ENCODE measurements at regions not wholly inside any gene's neighbourhood (a gene's known extent, or its start where the extent isn't known, plus 50 kb on each side); places are given as distances from the start of the nearest gene placed in this dataset.

DNA sequence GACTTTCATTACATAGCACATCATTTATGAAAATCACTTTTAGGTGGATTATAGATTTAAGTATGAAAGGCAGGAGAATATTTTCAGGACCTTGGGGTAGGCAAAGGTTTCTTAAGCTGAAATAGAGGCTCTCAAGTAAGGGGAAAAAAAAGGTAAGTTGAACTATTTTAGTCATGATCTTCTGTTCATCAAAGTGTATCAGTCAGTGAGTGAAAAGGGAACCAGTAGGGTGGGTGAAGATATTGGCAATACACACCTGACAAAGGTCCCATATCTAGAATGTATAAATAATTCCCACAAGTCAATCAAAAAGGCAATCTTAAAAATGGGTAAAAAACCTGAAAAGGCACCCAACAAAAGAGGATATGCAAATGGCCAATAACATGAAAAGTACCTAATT, 218.6 kb downstream of the KLF13 start:
- no peaks in the 10 kb centered on the region for H3K4me1 Mint-ChIP-seq
- H3K9me3 Mint-ChIP-seq, result no peaks in the 10 kb centered on the region
- no peak overlapping the region for H3K27ac Mint-ChIP-seq
- no peaks in the 10 kb centered on the region for H3K36me3 Mint-ChIP-seq (ENCODE audit: low read depth)
- peaks cover 26% of the 10 kb centered on the region for H3K27me3 Mint-ChIP-seq
- DNase-seq, result no peak
- intact Hi-C loops (cut with micrococcal nuclease), result no loop called here
- ChIA-PET POLR2A (no interaction called here), CTCF (no interaction called here)
- TF ChIP-seq, protein P1, sequence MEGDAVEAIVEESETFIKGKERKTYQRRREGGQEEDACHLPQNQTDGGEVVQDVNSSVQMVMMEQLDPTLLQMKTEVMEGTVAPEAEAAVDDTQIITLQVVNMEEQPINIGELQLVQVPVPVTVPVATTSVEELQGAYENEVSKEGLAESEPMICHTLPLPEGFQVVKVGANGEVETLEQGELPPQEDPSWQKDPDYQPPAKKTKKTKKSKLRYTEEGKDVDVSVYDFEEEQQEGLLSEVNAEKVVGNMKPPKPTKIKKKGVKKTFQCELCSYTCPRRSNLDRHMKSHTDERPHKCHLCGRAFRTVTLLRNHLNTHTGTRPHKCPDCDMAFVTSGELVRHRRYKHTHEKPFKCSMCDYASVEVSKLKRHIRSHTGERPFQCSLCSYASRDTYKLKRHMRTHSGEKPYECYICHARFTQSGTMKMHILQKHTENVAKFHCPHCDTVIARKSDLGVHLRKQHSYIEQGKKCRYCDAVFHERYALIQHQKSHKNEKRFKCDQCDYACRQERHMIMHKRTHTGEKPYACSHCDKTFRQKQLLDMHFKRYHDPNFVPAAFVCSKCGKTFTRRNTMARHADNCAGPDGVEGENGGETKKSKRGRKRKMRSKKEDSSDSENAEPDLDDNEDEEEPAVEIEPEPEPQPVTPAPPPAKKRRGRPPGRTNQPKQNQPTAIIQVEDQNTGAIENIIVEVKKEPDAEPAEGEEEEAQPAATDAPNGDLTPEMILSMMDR (IDR thresholded peaks at IDR 0.05), result no peak
- ATAC-seq (ENCODE audit: low read depth), result no peak
- no peak overlapping the region for H3K4me3 Mint-ChIP-seq

DNA sequence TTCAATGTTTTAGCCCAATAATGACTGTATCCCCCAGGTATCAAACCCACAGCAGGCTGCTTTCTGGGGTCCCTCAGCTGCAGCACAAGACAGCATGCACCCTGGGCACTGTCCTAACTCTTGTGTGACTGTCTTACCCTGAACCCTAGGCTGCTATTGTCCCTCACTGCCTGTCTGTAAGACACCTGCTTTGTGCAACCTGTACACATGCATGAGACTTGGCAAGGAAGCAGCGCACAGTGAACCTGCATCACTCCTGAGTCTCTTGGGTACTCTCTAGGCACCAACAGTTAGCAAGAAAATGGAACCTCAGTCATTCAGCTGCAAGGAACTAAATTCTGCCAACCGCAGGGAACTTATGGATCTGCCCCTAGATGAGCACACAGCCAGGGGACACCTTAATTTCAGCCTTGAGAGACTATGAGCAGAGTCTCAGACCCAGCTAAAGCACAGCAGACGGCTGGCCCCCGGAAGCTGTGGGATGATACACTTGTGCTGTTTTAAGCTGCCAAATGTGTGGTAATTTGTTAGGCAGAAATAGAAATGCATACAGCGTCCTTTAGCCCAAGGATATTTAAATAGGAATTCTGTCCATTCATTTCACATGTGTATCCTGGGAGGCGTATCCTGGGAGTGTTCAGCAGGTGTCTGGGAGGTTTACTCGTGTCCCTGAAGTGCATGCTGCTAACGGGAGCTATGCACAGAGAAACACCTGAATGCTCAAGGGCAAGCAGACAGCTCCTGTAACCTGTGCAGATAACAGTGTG, 223.8 kb downstream of the KLF13 start:
- no peak overlapping the region for H3K27ac Mint-ChIP-seq
- POLR2A ChIA-PET, result no interaction called here
- H3K27me3 Mint-ChIP-seq, result peaks cover 6% of the 10 kb centered on the region
- CTCF ChIA-PET, result no interaction called here
- ATAC-seq (ENCODE audit: low read depth) (no peak), DNase-seq (no peak)
- no peaks in the 10 kb centered on the region for H3K4me1 Mint-ChIP-seq
- no peak overlapping the region for H3K4me3 Mint-ChIP-seq
- intact Hi-C loops (cut with micrococcal nuclease), result no loop called here
- TF ChIP-seq, protein P1 (IDR thresholded peaks at IDR 0.05), result no peak
- H3K9me3 Mint-ChIP-seq, result no peaks in the 10 kb centered on the region
- H3K36me3 Mint-ChIP-seq (ENCODE audit: low read depth), result no peaks in the 10 kb centered on the region

DNA sequence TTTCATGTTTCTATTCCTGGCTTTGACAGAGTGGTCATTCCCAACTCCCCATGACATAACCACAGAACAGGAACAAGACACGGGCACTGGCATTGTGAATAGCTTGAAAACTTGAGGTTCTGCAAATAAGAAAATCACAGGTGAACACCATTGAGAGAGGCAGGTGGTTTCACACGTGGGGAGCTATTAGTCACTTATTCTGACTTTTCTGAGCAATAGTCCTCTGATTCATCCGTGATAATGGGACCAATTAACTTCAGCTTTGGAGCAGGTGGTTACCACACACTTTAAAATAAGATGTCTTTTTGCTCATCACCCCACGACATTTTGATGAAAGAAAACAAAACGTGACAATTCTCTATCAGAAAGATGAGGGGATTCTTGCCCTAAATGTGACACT, 224.7 kb downstream of the KLF13 start:
- peaks cover 5% of the 10 kb centered on the region for H3K27me3 Mint-ChIP-seq
- DNase-seq (no peak), ATAC-seq (ENCODE audit: low read depth) (no peak)
- POLR2A ChIA-PET, result no interaction called here
- intact Hi-C loops (cut with micrococcal nuclease), result no loop called here
- TF ChIP-seq, protein P1 (IDR thresholded peaks at IDR 0.05), result no peak
- no peaks in the 10 kb centered on the region for H3K36me3 Mint-ChIP-seq (ENCODE audit: low read depth)
- no peak overlapping the region for H3K27ac Mint-ChIP-seq
- CTCF ChIA-PET, result no interaction called here
- H3K4me1 Mint-ChIP-seq, result no peaks in the 10 kb centered on the region
- no peak overlapping the region for H3K4me3 Mint-ChIP-seq
- no peaks in the 10 kb centered on the region for H3K9me3 Mint-ChIP-seq

DNA sequence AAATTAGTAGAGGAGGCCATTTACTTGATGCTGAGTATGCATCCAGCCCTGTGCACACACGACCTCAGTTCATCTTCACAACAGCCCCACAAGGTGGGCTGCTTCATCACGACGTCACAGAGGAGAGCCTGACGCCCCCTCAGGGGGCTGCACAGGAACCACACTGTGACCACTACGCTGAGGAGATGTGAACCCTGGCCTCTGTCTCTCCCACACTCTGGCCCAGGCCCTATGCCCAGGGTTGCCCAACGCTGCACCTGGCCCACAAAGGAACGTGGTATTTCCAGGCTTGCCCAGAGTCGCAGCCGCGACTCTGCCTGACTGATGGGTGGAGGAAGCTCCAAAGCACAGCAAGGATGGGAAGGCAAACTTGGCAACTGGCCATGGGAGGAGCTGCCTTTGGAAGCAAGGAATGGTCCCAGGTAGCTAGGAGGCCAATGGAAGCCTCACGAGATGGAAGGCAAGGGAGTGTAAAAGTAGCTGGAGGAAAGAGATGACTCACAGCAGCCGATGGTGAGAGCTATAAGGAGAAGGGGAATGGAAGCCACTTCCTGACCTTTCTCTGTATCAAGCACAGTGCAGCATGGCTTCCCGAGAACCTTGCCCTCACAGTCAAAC, 226.0 kb downstream of the KLF13 start:
- DNase-seq (no peak), ATAC-seq (ENCODE audit: low read depth) (no peak)
- CTCF ChIA-PET, result no interaction called here
- H3K4me1 Mint-ChIP-seq, result no peaks in the 10 kb centered on the region
- intact Hi-C loops (cut with micrococcal nuclease), result no loop called here
- H3K9me3 Mint-ChIP-seq, result no peaks in the 10 kb centered on the region
- no peaks in the 10 kb centered on the region for H3K36me3 Mint-ChIP-seq (ENCODE audit: low read depth)
- POLR2A ChIA-PET, result no interaction called here
- no peak overlapping the region for H3K27ac Mint-ChIP-seq
- TF ChIP-seq, protein P1 (IDR thresholded peaks at IDR 0.05), result no peak
- peaks cover 3% of the 10 kb centered on the region for H3K27me3 Mint-ChIP-seq
- H3K4me3 Mint-ChIP-seq, result no peak overlapping the region

DNA sequence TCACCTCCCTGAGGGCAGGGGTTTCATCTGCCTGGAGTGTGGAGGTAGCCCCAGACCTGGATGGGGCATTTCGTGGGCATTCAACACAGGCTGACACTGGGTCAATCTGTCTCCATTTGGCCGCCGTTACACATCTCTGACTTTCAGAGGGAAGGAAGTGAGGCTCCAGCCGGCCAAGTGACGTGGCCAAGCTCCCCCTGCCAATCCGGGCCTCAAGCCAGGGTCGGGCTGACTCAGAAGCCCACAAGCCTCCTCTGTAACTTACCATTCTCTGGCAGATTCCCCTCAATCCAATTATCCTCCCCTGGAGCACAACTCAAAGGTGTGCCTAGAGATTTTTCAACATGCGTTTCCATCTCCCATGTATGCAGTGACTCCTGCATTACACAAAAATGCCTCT, 227.6 kb downstream of the KLF13 start:
- Mint-ChIP-seq H3K4me1 (no peaks in the 10 kb centered on the region), H3K4me3 (no peak overlapping the region), H3K9me3 (no peaks in the 10 kb centered on the region), H3K27ac (no peak overlapping the region), H3K27me3 (peaks cover 2% of the 10 kb centered on the region), H3K36me3 (ENCODE audit: low read depth) (no peaks in the 10 kb centered on the region)
- ATAC-seq (ENCODE audit: low read depth) (no peak), DNase-seq (no peak)
- CTCF ChIA-PET, result no interaction called here
- POLR2A ChIA-PET, result no interaction called here
- intact Hi-C loops (cut with micrococcal nuclease), result no loop called here
- TF ChIP-seq, protein P1 (IDR thresholded peaks at IDR 0.05), result no peak

Data from activated B cell treated with CpG ODN at 0.5 μM for 24 hours (primary cell).